Hepatocyte (in vitro differentiated cells): ENCODE measurements at regions not wholly inside any gene's neighbourhood (a gene's known extent, or its start where the extent isn't known, plus 50 kb on each side); places are given as distances from the start of the nearest gene placed in this dataset.

Experiments used
- EZH2phosphoT487 ChIP-seq: fragments of 200-600 bp; sonication (generic); IDR thresholded peaks from one replicate; pipeline ENCODE4 v1.6.1; 2018; ENCODE audit warnings: antibody characterized with exemption, mild to moderate bottlenecking, low read depth, moderate library complexity; ENCODE audit not compliant: unreplicated experiment, severe bottlenecking
- TF ChIP-seq, protein P1 (sequence below): fragments of 200-600 bp; sonication (generic); IDR thresholded peaks from 2 replicates; pipeline ENCODE4 v1.5.1; 2016; ENCODE audit warnings: antibody characterized with exemption, mild to moderate bottlenecking; ENCODE audit not compliant: poor library complexity

DNA sequence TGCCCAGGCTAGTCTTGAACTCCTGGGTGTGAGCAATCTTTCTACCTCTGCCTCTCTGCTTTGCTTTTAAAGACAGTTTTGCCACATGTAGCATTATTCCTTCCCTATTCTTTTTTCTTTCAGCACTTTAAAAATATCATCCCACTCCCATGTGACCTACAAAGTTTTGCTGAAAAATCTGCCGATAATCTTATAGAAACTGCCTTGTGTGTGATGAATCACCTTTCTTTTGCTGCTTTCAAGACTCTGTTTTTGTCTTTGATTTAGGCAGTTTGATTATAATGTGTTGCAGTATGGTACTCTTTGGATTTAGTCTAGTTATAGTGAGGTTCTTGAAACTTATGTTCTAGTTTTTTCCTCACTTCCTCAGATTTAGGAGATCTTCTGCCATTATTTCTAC is 142.0 kb upstream of the KIF2B start:
- TF ChIP-seq, protein P1, sequence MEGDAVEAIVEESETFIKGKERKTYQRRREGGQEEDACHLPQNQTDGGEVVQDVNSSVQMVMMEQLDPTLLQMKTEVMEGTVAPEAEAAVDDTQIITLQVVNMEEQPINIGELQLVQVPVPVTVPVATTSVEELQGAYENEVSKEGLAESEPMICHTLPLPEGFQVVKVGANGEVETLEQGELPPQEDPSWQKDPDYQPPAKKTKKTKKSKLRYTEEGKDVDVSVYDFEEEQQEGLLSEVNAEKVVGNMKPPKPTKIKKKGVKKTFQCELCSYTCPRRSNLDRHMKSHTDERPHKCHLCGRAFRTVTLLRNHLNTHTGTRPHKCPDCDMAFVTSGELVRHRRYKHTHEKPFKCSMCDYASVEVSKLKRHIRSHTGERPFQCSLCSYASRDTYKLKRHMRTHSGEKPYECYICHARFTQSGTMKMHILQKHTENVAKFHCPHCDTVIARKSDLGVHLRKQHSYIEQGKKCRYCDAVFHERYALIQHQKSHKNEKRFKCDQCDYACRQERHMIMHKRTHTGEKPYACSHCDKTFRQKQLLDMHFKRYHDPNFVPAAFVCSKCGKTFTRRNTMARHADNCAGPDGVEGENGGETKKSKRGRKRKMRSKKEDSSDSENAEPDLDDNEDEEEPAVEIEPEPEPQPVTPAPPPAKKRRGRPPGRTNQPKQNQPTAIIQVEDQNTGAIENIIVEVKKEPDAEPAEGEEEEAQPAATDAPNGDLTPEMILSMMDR = no peak
- TF ChIP-seq EZH2phosphoT487 = no peak
